GM23338 (cell line): ENCODE measurements at regions not wholly inside any gene's neighbourhood (a gene's known extent, or its start where the extent isn't known, plus 50 kb on each side); places are given as distances from the start of the nearest gene placed in this dataset.

ENCODE experiments used
- ATAC-seq: fragments of 200-7000 bp; cut with Tn5 transposase; 3 replicates; pipeline ENCODE4 v1.9.1; 2020
- DNase-seq: peaks from one replicate; pipeline ENCODE4 v3.0.0-alpha.2; 2015; ENCODE audit warnings: low spot score
- H2AFZ ChIP-seq: fragments of 200-600 bp; sonication (generic); 2 replicates; pipeline ENCODE4 v1.8.0; 2016; ENCODE audit warnings: antibody characterized with exemption, mild to moderate bottlenecking, moderate library complexity
- H3F3A ChIP-seq: fragments of 200-600 bp; sonication (generic); replicated peaks from 2 replicates; pipeline ENCODE4 v1.8.0; 2017; ENCODE audit warnings: antibody characterized with exemption, mixed run types, low read depth
- H3K27ac ChIP-seq: fragments of 200-600 bp; sonication (generic); 2 replicates; pipeline ENCODE4 v1.6.1; 2016; ENCODE audit warnings: low read depth
- H3K27me3 ChIP-seq: fragments of 200-600 bp; sonication (generic); 2 replicates; pipeline ENCODE4 v1.8.0; 2016; ENCODE audit warnings: mild to moderate bottlenecking, mixed run types, moderate library complexity; ENCODE audit not compliant: insufficient read depth
- H3K36me3 ChIP-seq: fragments of 200-600 bp; sonication (generic); 2 replicates; pipeline ENCODE4 v1.8.0; 2016; ENCODE audit warnings: mild to moderate bottlenecking; ENCODE audit not compliant: insufficient read depth
- H3K4me1 ChIP-seq: fragments of 200-600 bp; sonication (generic); 2 replicates; pipeline ENCODE4 v1.8.0; 2016; ENCODE audit warnings: mild to moderate bottlenecking, moderate library complexity; ENCODE audit not compliant: insufficient read depth
- H3K4me2 ChIP-seq: fragments of 200-600 bp; sonication (generic); 2 replicates; pipeline ENCODE4 v1.7.1; 2017; ENCODE audit warnings: mixed run types
- H3K4me3 ChIP-seq: fragments of 200-600 bp; sonication (generic); 2 replicates; pipeline ENCODE4 v1.6.1; 2016; ENCODE audit warnings: mixed run types
- H3K79me2 ChIP-seq: fragments of 200-600 bp; sonication (generic); replicated peaks from 2 replicates; pipeline ENCODE4 v1.8.0; 2017; ENCODE audit warnings: mild to moderate bottlenecking; ENCODE audit not compliant: insufficient read depth
- H3K9me2 ChIP-seq: fragments of 200-600 bp; sonication (generic); 2 replicates; pipeline ENCODE4 v1.8.0; 2017; ENCODE audit not compliant: insufficient read depth
- H4K20me1 ChIP-seq: fragments of 200-600 bp; sonication (generic); replicated peaks from 2 replicates; pipeline ENCODE4 v1.8.0; 2017; ENCODE audit warnings: mild to moderate bottlenecking; ENCODE audit not compliant: insufficient read depth
- H3K27ac Mint-ChIP-seq: 2 replicates; pipeline ENCODE4 v1.8.0; 2020; ENCODE audit warnings: inconsistent platforms, mild to moderate bottlenecking, moderate library complexity, mixed read lengths
- H3K27me3 Mint-ChIP-seq: 3 replicates; pipeline ENCODE4 v1.8.0; 2022; ENCODE audit warnings: low read depth, mild to moderate bottlenecking, moderate library complexity, mixed read lengths, inconsistent platforms; ENCODE audit not compliant: insufficient read depth, poor library complexity
- H3K36me3 Mint-ChIP-seq: 3 replicates; pipeline ENCODE4 v1.8.0; 2021; ENCODE audit warnings: low read depth, mild to moderate bottlenecking, inconsistent platforms, moderate library complexity, mixed read lengths
- H3K4me1 Mint-ChIP-seq: 3 replicates; pipeline ENCODE4 v1.8.0; 2020; ENCODE audit warnings: mild to moderate bottlenecking, inconsistent platforms, mixed read lengths
- H3K4me3 Mint-ChIP-seq: 3 replicates; pipeline ENCODE4 v1.8.0; 2021; ENCODE audit warnings: moderate library complexity, mild to moderate bottlenecking, inconsistent platforms, mixed read lengths
- H3K9me3 Mint-ChIP-seq: 3 replicates; pipeline ENCODE4 v1.8.0; 2020; ENCODE audit warnings: moderate library complexity, mild to moderate bottlenecking, inconsistent platforms, mixed read lengths
- CREB1 ChIP-seq: fragments of 250-450 bp; sonication (Bioruptor Pico); IDR thresholded peaks from 2 replicates; pipeline ENCODE4 v1.5.0; 2020; ENCODE audit warnings: low read depth, mild to moderate bottlenecking, moderate library complexity
- CTCF ChIP-seq, 2 experiments: fragments of 200-600 bp in 1 of 2; sonication (generic) in 1 of 2; conservative IDR thresholded peaks; 2 replicates each; pipeline versions ENCODE4 v1.5.1 to v1.6.1; 2016 to 2017; ENCODE audit warnings: antibody characterized with exemption in 2 of 2, low read depth in 2 of 2, mild to moderate bottlenecking in 2 of 2, moderate library complexity in 1 of 2
- EZH2phosphoT487 ChIP-seq: fragments of 200-600 bp; sonication (generic); IDR thresholded peaks from one replicate; pipeline ENCODE4 v1.8.1; 2018; ENCODE audit warnings: antibody characterized with exemption; ENCODE audit not compliant: unreplicated experiment
- JUNB ChIP-seq: IDR thresholded peaks from one replicate; pipeline ENCODE4 v1.6.1; 2016; ENCODE audit warnings: antibody characterized with exemption; ENCODE audit not compliant: unreplicated experiment
- NANOG ChIP-seq: IDR thresholded peaks from 2 replicates; pipeline ENCODE4 v1.6.1; 2016; ENCODE audit warnings: antibody characterized with exemption, borderline replicate concordance
- REST ChIP-seq: IDR thresholded peaks from one replicate; pipeline ENCODE4 v1.6.1; 2018; ENCODE audit warnings: antibody characterized with exemption; ENCODE audit not compliant: unreplicated experiment
- ZNF114 ChIP-seq: fragments of 250-450 bp; sonication (Bioruptor Pico); IDR thresholded peaks from 2 replicates; pipeline ENCODE4 v1.5.0; 2020; ENCODE audit warnings: mild to moderate bottlenecking, moderate library complexity

GRCh38 chr5:38749861-38750260 is 96.0 kb upstream of the OSMR start:
- no peak for TF ChIP-seq CTCF (conservative IDR thresholded peaks at IDR 0.05; ENCODE audit: low read depth in 2 of 2)
- no peak for TF ChIP-seq ZNF114 (CRISPR knock-in tag)
- no peak for TF ChIP-seq CREB1
- no peak for TF ChIP-seq NANOG
- TF ChIP-seq EZH2phosphoT487: no peak
- TF ChIP-seq JUNB: no peak
- H3K27ac Mint-ChIP-seq: no peak overlapping the region
- H3K4me3 ChIP-seq: no peak overlapping the region
- ATAC-seq (no peak), DNase-seq (no peak)
- no peak overlapping the region for H3K27ac ChIP-seq
- H3K27me3 ChIP-seq: no peaks in the 10 kb centered on the region
- H3K9me3 Mint-ChIP-seq: no peaks in the 10 kb centered on the region
- H3K36me3 Mint-ChIP-seq: no peaks in the 10 kb centered on the region
- no peaks in the 10 kb centered on the region for H3K27me3 Mint-ChIP-seq
- no peak overlapping the region for H2AFZ ChIP-seq
- no peaks in the 10 kb centered on the region for H4K20me1 ChIP-seq
- H3K4me2 ChIP-seq: no peak overlapping the region
- no peaks in the 10 kb centered on the region; the same call in 2 of the 3 replicates for H3K4me1 Mint-ChIP-seq
- no peaks in the 10 kb centered on the region for H3F3A ChIP-seq
- no peaks in the 10 kb centered on the region for H3K4me1 ChIP-seq
- no peaks in the 10 kb centered on the region for H3K79me2 ChIP-seq
- H3K4me3 Mint-ChIP-seq: no peak overlapping the region
- no peaks in the 10 kb centered on the region for H3K9me2 ChIP-seq
- H3K36me3 ChIP-seq: no peaks in the 10 kb centered on the region

GRCh38 chr5:38751103-38751502 is 94.7 kb upstream of the OSMR start:
- no peaks in the 10 kb centered on the region for H3F3A ChIP-seq
- no peak overlapping the region for H2AFZ ChIP-seq
- H3K79me2 ChIP-seq: no peaks in the 10 kb centered on the region
- H3K36me3 ChIP-seq: no peaks in the 10 kb centered on the region
- Mint-ChIP-seq H3K36me3 (no peaks in the 10 kb centered on the region), H3K9me3 (no peaks in the 10 kb centered on the region), H3K27ac (no peak overlapping the region), H3K27me3 (no peaks in the 10 kb centered on the region), H3K4me1 (no peaks in the 10 kb centered on the region; the same call in 2 of the 3 replicates), H3K4me3 (no peak overlapping the region)
- H3K9me2 ChIP-seq: no peaks in the 10 kb centered on the region
- ATAC-seq: peak; percentile 79
- no peaks in the 10 kb centered on the region for H4K20me1 ChIP-seq
- H3K4me3 ChIP-seq: no peak overlapping the region
- TF ChIP-seq REST: no peak
- no peak for TF ChIP-seq JUNB
- TF ChIP-seq CTCF (conservative IDR thresholded peaks at IDR 0.05; ENCODE audit: low read depth in 2 of 2): peak; percentile 65 to 73
- H3K27me3 ChIP-seq: no peaks in the 10 kb centered on the region
- H3K27ac ChIP-seq: no peak overlapping the region
- no peak overlapping the region for H3K4me2 ChIP-seq
- DNase-seq: peak; percentile 43
- no peaks in the 10 kb centered on the region for H3K4me1 ChIP-seq
